HFF-Myc (cell line): ENCODE measurements at regions not wholly inside any gene's neighbourhood (a gene's known extent, or its start where the extent isn't known, plus 50 kb on each side); places are given as distances from the start of the nearest gene placed in this dataset.
A peak's percentile ranks its signal among the peaks of the same experiment; 100 is the strongest.

Source experiments
- DNase-seq: peaks from one replicate; pipeline ENCODE4 v3.0.0-alpha.2; 2011; ENCODE audit warnings: low read depth; ENCODE audit errors: extremely low read depth
- H3K4me3 ChIP-seq: replicated peaks from 2 replicates; pipeline ENCODE4 v1.5.1; 2011; ENCODE audit warnings: low read depth, mild to moderate bottlenecking, control low read depth, low read length
- CTCF ChIP-seq: IDR thresholded peaks from 2 replicates; pipeline ENCODE4 v1.5.1; 2012; ENCODE audit warnings: mild to moderate bottlenecking, low read depth, low read length, control low read depth; ENCODE audit errors: missing control alignments

- H3K4me3 ChIP-seq, result no peak overlapping the region
- peak; percentile 92 for DNase-seq
- TF ChIP-seq CTCF, result no peak
Measured at GRCh38 chr1:168470901-168471431, 72.8 kb downstream of the XCL2 start.

- H3K4me3 ChIP-seq, result no peak overlapping the region
- peak; percentile 97 for DNase-seq
- no peak for TF ChIP-seq CTCF
Measured at GRCh38 chr1:168469690-168470089, 74.1 kb downstream of the XCL2 start.

GRCh38 chr1:168468822-168469221 lies 75.0 kb downstream of the XCL2 start:
- DNase-seq, result no peak
- no peak overlapping the region for H3K4me3 ChIP-seq
- no peak for TF ChIP-seq CTCF

GRCh38 chr1:168468042-168468809 lies 75.6 kb downstream of the XCL2 start:
- TF ChIP-seq CTCF, result no peak
- no peak for DNase-seq
- no peak overlapping the region for H3K4me3 ChIP-seq

GRCh38 chr1:168467452-168467851 lies 76.3 kb downstream of the XCL2 start:
- DNase-seq, result no peak
- no peak for TF ChIP-seq CTCF
- no peak overlapping the region for H3K4me3 ChIP-seq

GRCh38 chr1:168466714-168467131 lies 77.1 kb downstream of the XCL2 start:
- DNase-seq, result no peak
- no peak overlapping the region for H3K4me3 ChIP-seq
- TF ChIP-seq CTCF, result no peak
